ENCODE measurements at regions not wholly inside any gene's neighbourhood (a gene's known extent, or its start where the extent isn't known, plus 50 kb on each side); places are given as distances from the start of the nearest gene placed in this dataset.

- no peak overlapping the region for H3K4me2 ChIP-seq (ENCODE audit: insufficient read depth, low read length)
- DNase-seq (ENCODE audit: extremely low read depth in 1 of 4, low spot score in 3 of 4) = no peak
- no peaks in the 10 kb centered on the region for H3K9me1 ChIP-seq (ENCODE audit: control insufficient read depth, insufficient read depth, low read length)
- in situ Hi-C loops (cut with MboI) = no loop called here
- no TSS peak for BruUV-seq (replicated peaks)
- H3K36me3 ChIP-seq (ENCODE audit: control insufficient read depth, insufficient read depth, low read length) = no peaks in the 10 kb centered on the region
- TF ChIP-seq CUX1 (CRISPR knock-in tag; IDR thresholded peaks at IDR 0.05) (no peak), FOSL1 (tag; conservative IDR thresholded peaks at IDR 0.05) (0 out of 2 replicates have a peak, but pooled peaks have one; percentile 34), TAF15 (IDR thresholded peaks at IDR 0.05; ENCODE audit: low read depth, low read length) (no peak), JUND (IDR thresholded peaks at IDR 0.05; ENCODE audit: borderline replicate concordance, low read depth, low read length) (peak; percentile 63), JUND (tag; IDR thresholded peaks at IDR 0.05; ENCODE audit: borderline replicate concordance, low read depth, low read length) (peak; percentile 23; the same call in 1 of the 3 replicates), SMARCA4 (IDR thresholded peaks at IDR 0.05) (0 out of 2 replicates have a peak, but pooled peaks have one; percentile 16), SMARCE1 (IDR thresholded peaks at IDR 0.05) (0 out of 2 replicates have a peak, but pooled peaks have one; percentile 19), VEZF1 (CRISPR knock-in tag; IDR thresholded peaks at IDR 0.05) (no peak)
- TF ChIP-seq, protein P1, sequence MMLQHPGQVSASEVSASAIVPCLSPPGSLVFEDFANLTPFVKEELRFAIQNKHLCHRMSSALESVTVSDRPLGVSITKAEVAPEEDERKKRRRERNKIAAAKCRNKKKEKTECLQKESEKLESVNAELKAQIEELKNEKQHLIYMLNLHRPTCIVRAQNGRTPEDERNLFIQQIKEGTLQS (IDR thresholded peaks at IDR 0.05) = peak; percentile 59; the same call in 1 of the 2 replicates
- TF ChIP-seq, protein P1 (CRISPR knock-in tag; conservative IDR thresholded peaks at IDR 0.05) = no peak
- H3K27me3 ChIP-seq (ENCODE audit: control insufficient read depth in 2 of 2, insufficient read depth in 2 of 2, low read length in 2 of 2) = no peaks in the 10 kb centered on the region
- no peak for ATAC-seq
- WGBS (ENCODE audit: insufficient coverage, low coverage, missing lambda C conversion rate) = 82% methylated on average over 3 of the region's 3 CpGs
- intact Hi-C loops (cut with micrococcal nuclease) = no loop called here
- no peaks in the 10 kb centered on the region for H3K9me3 ChIP-seq (replicated peaks; ENCODE audit: control insufficient read depth, insufficient read depth, low read depth, low read length)
- H3K9ac ChIP-seq (ENCODE audit: insufficient read depth in 1 of 2, low read depth in 2 of 2, low read length in 2 of 2) = no peak overlapping the region
- no peak overlapping the region for H3K4me3 ChIP-seq
- POLR2A ChIA-PET = interaction anchor here (0.7 kb wide), 1 partner anchor 15 kb away, joined by 3 read pairs; no protein-coding TSS in a partner anchor
- H4K20me1 ChIP-seq (replicated peaks; ENCODE audit: control insufficient read depth, insufficient read depth, low read length) = no peaks in the 10 kb centered on the region
- FAIRE-seq = no peak
- H3K79me2 ChIP-seq (ENCODE audit: control insufficient read depth, insufficient read depth, low read length) = no peaks in the 10 kb centered on the region
- H2AFZ ChIP-seq (ENCODE audit: low read depth, low read length) = no peak overlapping the region
- CTCF ChIA-PET (ENCODE audit: low intra/inter-chr PET ratio) = no interaction called here
- peaks cover 4 to 12% of the 10 kb centered on the region in 2 experiments; a peak in 3 of 5 replicates for H3K4me1 ChIP-seq (replicated peaks in 1 of 2; ENCODE audit: control insufficient read depth in 2 of 2, insufficient read depth in 2 of 2, low read length in 2 of 2)
- no peak overlapping the region for H3K27ac ChIP-seq (ENCODE audit: extremely low read depth, low read depth, low read length)
Measured at GRCh38 chr10:28906934-28907333, 229.6 kb downstream of the BAMBI start.
